ENCODE measurements at regions not wholly inside any gene's neighbourhood (a gene's known extent, or its start where the extent isn't known, plus 50 kb on each side); places are given as distances from the start of the nearest gene placed in this dataset.

DNA sequence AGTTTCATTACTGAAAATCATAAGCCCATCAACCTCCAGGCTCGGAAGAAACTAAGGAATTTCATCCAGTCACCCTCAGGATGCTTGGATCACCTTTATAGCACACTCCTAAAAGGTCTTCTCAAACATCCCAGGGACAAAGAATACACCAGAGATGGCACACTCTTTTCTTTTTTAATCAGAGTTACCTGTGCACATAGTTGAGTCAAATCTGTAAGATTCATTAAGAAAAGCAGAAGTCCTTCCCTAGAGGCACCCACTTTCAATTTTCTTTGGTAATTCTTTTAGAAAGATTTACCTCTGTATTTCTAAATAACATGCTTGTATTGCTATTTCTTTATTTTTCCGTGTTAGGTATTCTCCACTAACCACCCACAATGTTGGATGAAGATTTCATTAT is 50.6 kb upstream of the IL6 start:
- Histone ChIP-seq H3K4me1 (ENCODE audit: insufficient read depth, low read length) (peaks cover 26% of the 10 kb centered on the region), H3K36me3 (ENCODE audit: insufficient read depth, low read length) (no peaks in the 10 kb centered on the region; the same call in 1 of the 2 replicates), H3K9me3 (ENCODE audit: control insufficient read depth, insufficient read depth, low read length) (no peaks in the 10 kb centered on the region), H3K9ac (ENCODE audit: low read depth, low read length) (no peak overlapping the region)

DNA sequence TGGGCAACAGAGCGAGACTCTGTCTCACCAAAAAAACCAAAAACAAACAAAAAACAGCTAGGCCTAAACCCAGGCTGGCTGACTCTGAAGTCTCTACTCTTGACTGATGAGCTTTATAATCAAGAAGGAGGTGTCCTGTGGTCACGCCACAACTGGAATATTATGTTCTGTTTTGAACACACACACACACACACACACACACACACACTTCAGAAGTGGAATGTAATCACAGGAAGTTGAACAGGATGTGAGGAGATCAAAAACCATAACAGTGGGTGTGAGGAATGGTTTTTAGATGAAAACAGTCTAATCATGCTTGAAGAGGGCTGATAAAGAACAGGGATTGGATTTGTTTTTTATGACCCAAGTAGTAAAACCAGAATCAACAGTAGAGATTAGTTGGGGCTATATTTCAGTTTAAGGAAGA is 51.1 kb upstream of the IL6 start:
- peaks cover 30% of the 10 kb centered on the region for H3K4me1 ChIP-seq (ENCODE audit: insufficient read depth, low read length)
- H3K9ac ChIP-seq (ENCODE audit: low read depth, low read length): no peak overlapping the region
- no peaks in the 10 kb centered on the region for H3K9me3 ChIP-seq (ENCODE audit: control insufficient read depth, insufficient read depth, low read length)
- no peaks in the 10 kb centered on the region; the same call in 1 of the 2 replicates for H3K36me3 ChIP-seq (ENCODE audit: insufficient read depth, low read length)

DNA sequence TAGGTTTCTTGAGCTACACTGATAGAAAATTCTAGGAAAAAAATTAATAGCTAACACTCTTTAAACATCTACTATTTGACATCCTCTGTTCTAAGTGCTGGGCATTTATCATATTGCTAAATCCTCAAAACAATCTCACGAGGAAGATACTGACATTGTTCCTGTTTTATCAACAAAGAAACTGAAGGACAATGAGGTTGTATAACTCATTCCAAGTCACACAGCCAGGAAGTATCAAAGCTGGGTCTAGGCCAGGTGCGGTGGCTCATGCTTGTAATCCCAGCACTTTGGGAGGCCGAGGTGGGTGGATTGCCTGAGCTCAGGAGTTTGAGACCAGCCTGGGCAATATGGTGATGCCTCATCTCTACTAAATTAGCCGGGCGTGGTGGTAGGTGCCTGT is 51.6 kb upstream of the IL6 start:
- Histone ChIP-seq H3K9ac (ENCODE audit: low read depth, low read length) (no peak overlapping the region), H3K4me1 (ENCODE audit: insufficient read depth, low read length) (peaks cover 35% of the 10 kb centered on the region), H3K36me3 (ENCODE audit: insufficient read depth, low read length) (no peaks in the 10 kb centered on the region; the same call in 1 of the 2 replicates), H3K9me3 (ENCODE audit: control insufficient read depth, insufficient read depth, low read length) (no peaks in the 10 kb centered on the region)

GRCh38 chr7:22672846-22673680 is 53.9 kb upstream of the IL6 start:
- H3K9me3 ChIP-seq (ENCODE audit: control insufficient read depth, insufficient read depth, low read length): no peaks in the 10 kb centered on the region
- H3K4me1 ChIP-seq (ENCODE audit: insufficient read depth, low read length): peaks cover 53% of the 10 kb centered on the region
- H3K36me3 ChIP-seq (ENCODE audit: insufficient read depth, low read length): no peaks in the 10 kb centered on the region
- no peak overlapping the region for H3K9ac ChIP-seq (ENCODE audit: low read depth, low read length)

DNA sequence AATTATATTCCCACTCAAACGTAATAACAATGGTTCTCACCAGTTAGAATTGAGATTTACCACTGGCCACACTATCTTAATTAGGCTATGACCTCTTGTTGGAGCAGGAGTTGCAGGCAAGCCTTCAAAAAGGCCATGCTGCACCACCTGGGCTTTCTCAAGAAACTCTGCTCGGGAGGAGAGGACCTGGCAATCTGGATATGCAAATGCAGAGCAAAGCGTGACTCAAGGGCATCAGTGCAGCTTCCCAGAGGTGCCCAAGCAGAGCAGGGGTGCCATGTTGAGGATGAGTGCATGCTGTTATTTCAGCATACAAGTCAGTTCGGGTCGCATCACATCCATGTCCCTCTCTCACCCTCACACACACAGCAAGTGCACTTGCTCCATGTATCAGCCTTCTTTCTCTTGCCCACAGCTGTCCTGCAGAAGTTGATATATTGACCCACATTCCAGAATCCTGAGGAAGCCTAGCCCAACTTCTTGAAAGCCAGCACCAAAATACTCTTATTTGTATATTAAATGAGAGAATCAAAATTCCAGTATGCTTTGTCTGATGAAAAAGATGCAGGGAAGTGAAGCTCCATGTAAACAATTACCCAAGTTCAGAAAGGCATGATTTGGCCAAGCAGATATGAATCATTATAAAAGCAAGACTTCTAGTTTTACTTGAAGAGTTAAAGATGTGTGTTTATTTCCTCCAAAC is 55.7 kb upstream of the IL6 start:
- no peaks in the 10 kb centered on the region for H3K9me3 ChIP-seq (ENCODE audit: control insufficient read depth, insufficient read depth, low read length)
- H3K4me1 ChIP-seq (ENCODE audit: insufficient read depth, low read length): peaks cover 67% of the 10 kb centered on the region
- no peaks in the 10 kb centered on the region for H3K36me3 ChIP-seq (ENCODE audit: insufficient read depth, low read length)
- no peak overlapping the region for H3K9ac ChIP-seq (ENCODE audit: low read depth, low read length)

DNA sequence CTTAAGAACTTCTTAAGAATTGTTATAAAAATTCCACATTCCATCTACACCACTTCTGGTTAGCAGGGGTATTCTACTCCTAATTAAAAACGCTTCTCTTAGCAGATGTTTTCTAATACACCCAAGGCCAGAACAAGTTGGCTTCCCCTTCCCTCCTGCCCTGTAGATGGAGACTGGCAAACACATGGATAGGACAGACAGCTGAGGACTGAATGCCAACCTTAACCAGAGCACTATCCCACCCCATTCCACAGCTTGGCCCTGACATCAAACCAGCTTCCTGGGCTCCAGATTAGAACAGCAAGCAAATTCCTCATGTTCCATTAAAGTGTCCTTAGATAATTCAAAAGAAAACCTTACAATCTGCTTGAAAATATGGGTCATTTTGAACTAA is 56.6 kb upstream of the IL6 start:
- H3K36me3 ChIP-seq (ENCODE audit: insufficient read depth, low read length): no peaks in the 10 kb centered on the region
- H3K9me3 ChIP-seq (ENCODE audit: control insufficient read depth, insufficient read depth, low read length): no peaks in the 10 kb centered on the region
- H3K9ac ChIP-seq (ENCODE audit: low read depth, low read length): no peak overlapping the region
- H3K4me1 ChIP-seq (ENCODE audit: insufficient read depth, low read length): peaks cover 64% of the 10 kb centered on the region

DNA sequence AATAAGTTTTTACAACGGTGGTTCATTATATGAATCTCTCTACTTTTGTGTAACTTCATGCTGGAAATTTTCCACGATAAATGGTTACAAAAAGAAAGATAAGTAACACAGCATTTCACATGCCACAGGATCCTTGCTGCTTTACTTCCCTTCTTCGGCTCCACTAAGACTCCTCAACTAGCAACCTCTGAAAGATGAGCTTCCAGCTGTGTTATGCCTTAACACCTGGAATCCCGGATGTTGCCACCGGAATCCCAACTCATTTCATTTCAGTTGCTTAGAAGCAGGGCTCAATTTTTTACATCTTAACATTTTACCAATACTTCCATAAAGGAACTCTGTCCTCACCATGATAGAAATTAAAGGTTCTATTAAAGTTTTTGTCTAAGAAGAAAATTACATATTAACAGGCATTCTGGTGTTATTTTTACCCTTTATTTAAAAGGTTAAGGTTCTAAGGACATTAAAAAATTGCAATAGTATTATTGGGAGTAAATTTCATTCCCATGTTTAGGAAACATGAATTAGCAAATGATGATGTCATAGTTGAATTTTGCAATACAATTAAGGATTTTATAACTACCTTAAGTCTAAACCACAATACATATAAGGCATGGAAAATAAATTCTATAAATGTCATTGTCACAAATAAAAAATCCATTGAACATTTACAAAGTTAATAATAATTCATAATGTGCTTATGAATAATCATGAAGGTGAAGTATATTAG is 57.1 kb upstream of the IL6 start:
- no peaks in the 10 kb centered on the region for H3K9me3 ChIP-seq (ENCODE audit: control insufficient read depth, insufficient read depth, low read length)
- H3K36me3 ChIP-seq (ENCODE audit: insufficient read depth, low read length): no peaks in the 10 kb centered on the region
- H3K4me1 ChIP-seq (ENCODE audit: insufficient read depth, low read length): peaks cover 64% of the 10 kb centered on the region
- no peak overlapping the region for H3K9ac ChIP-seq (ENCODE audit: low read depth, low read length)

GRCh38 chr7:22668971-22669401 is 58.0 kb upstream of the IL6 start:
- peaks cover 64% of the 10 kb centered on the region for H3K4me1 ChIP-seq (ENCODE audit: insufficient read depth, low read length)
- H3K9ac ChIP-seq (ENCODE audit: low read depth, low read length): no peak overlapping the region
- no peaks in the 10 kb centered on the region for H3K9me3 ChIP-seq (ENCODE audit: control insufficient read depth, insufficient read depth, low read length)
- no peaks in the 10 kb centered on the region for H3K36me3 ChIP-seq (ENCODE audit: insufficient read depth, low read length)

- Histone ChIP-seq H3K4me1 (ENCODE audit: insufficient read depth, low read length) (peaks cover 61% of the 10 kb centered on the region), H3K9ac (ENCODE audit: low read depth, low read length) (no peak overlapping the region), H3K36me3 (ENCODE audit: insufficient read depth, low read length) (no peaks in the 10 kb centered on the region), H3K9me3 (ENCODE audit: control insufficient read depth, insufficient read depth, low read length) (no peaks in the 10 kb centered on the region)
Observed at GRCh38 chr7:22667562-22668239, 59.3 kb upstream of the IL6 start.

DNA sequence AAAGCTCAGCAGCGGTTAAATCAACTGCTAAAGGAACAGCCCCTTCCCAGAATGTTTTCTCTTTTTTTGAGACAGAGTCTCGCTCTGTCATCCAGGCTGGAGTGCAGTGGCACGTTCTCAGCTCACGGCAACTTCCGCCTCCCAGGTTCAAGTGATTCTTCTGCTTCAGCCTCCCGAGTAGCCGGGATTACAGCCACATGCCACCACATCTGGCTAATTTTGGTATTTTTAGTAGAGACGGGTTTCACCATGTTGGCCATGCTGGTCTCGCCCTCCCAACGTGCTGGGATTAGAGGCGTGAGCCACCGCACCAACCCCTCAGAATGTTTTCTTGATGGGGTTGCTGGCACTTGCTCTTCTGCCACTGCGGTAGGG is 59.8 kb upstream of the IL6 start:
- no peak overlapping the region for H3K9ac ChIP-seq (ENCODE audit: low read depth, low read length)
- H3K4me1 ChIP-seq (ENCODE audit: insufficient read depth, low read length): peaks cover 64% of the 10 kb centered on the region
- H3K36me3 ChIP-seq (ENCODE audit: insufficient read depth, low read length): no peaks in the 10 kb centered on the region

GRCh38 chr7:22666732-22667131 is 60.3 kb upstream of the IL6 start:
- Histone ChIP-seq H3K9ac (ENCODE audit: low read depth, low read length) (no peak overlapping the region), H3K4me1 (ENCODE audit: insufficient read depth, low read length) (peaks cover 60% of the 10 kb centered on the region)

More for the DNA sequence above, 59.8 kb upstream of the IL6 start:
- H3K9me3 ChIP-seq (ENCODE audit: control insufficient read depth, insufficient read depth, low read length): no peaks in the 10 kb centered on the region

DNA sequence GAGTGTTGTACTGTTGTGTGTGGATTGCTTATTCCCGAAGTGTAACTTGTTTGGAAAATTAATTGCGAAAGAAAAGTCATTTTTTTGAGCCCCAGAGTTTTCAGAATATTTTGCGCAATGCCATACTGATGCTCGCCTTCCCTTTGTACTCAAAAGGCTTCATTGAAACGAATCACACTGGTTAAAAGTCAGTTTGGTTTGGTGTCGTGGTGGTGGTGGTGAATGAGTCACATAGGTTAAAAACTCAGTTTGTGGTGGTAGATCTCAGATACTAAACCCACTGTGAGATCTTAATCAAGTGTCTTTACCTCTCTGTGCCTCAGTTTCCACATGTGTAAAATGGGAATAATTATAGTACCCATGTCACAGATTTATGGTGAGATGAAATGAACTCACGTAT is 61.1 kb upstream of the IL6 start:
- H3K9ac ChIP-seq (ENCODE audit: low read depth, low read length): no peak overlapping the region

More at GRCh38 chr7:22666732-22667131, 60.3 kb upstream of the IL6 start:
- Histone ChIP-seq H3K36me3 (ENCODE audit: insufficient read depth, low read length) (no peaks in the 10 kb centered on the region), H3K9me3 (ENCODE audit: control insufficient read depth, insufficient read depth, low read length) (no peaks in the 10 kb centered on the region)

GRCh38 chr7:22664988-22665798 is 61.8 kb upstream of the IL6 start:
- Histone ChIP-seq H3K9ac (ENCODE audit: low read depth, low read length) (no peak overlapping the region), H3K36me3 (ENCODE audit: insufficient read depth, low read length) (no peaks in the 10 kb centered on the region; the same call in 1 of the 2 replicates), H3K4me1 (ENCODE audit: insufficient read depth, low read length) (peaks cover 50% of the 10 kb centered on the region)

More for the DNA sequence above, 61.1 kb upstream of the IL6 start:
- Histone ChIP-seq H3K36me3 (ENCODE audit: insufficient read depth, low read length) (no peaks in the 10 kb centered on the region; the same call in 1 of the 2 replicates), H3K4me1 (ENCODE audit: insufficient read depth, low read length) (peaks cover 56% of the 10 kb centered on the region), H3K9me3 (ENCODE audit: control insufficient read depth, insufficient read depth, low read length) (no peaks in the 10 kb centered on the region)

More at GRCh38 chr7:22664988-22665798, 61.8 kb upstream of the IL6 start:
- H3K9me3 ChIP-seq (ENCODE audit: control insufficient read depth, insufficient read depth, low read length): no peaks in the 10 kb centered on the region

Measured in ES-I3 (cell line).